HepG2 (cell line): ENCODE measurements at regions not wholly inside any gene's neighbourhood (a gene's known extent, or its start where the extent isn't known, plus 50 kb on each side); places are given as distances from the start of the nearest gene placed in this dataset.

ENCODE experiments used
- CEBPZ ChIP-seq: IDR thresholded peaks from 2 replicates; pipeline ENCODE4 v1.6.1; 2012; ENCODE audit warnings: low read length, improper control_type of control experiment
- CREB3 ChIP-seq: sonication (generic); formaldehyde crosslinking; IDR thresholded peaks from 2 replicates; pipeline ENCODE4 v1.5.0; 2020; ENCODE audit warnings: missing genetic modification reagents
- CTCF ChIP-seq: sonication (generic); formaldehyde crosslinking; IDR thresholded peaks from 2 replicates; pipeline ENCODE4 v1.5.0; 2020; ENCODE audit warnings: mild to moderate bottlenecking, missing genetic modification reagents, moderate library complexity
- HIC2 ChIP-seq: sonication (generic); formaldehyde crosslinking; IDR thresholded peaks from 2 replicates; pipeline ENCODE4 v1.9.0; 2022; ENCODE audit warnings: low read depth, missing genetic modification reagents
- NFE2L2 ChIP-seq: fragments of 150-350 bp; IDR thresholded peaks from 2 replicates; pipeline ENCODE4 v1.6.1; 2014; ENCODE audit warnings: low read length
- POLR2AphosphoS5 ChIP-seq: IDR thresholded peaks from 2 replicates; pipeline ENCODE4 v1.6.1; 2012; ENCODE audit warnings: low read depth, low read length
- SOX13 ChIP-seq, 3 experiments: fragments of 450-650 bp in 1 of 3; sonication (generic) in 1 of 3; formaldehyde crosslinking in 1 of 3; IDR thresholded peaks in 2 of 3; conservative IDR thresholded peaks in 1 of 3; 2 replicates each; pipeline versions ENCODE4 v1.5.0 to v1.6.1; 2016 to 2020; ENCODE audit warnings: antibody characterized with exemption in 1 of 3, mild to moderate bottlenecking in 1 of 3, missing compliant biosample characterization in 1 of 3, missing genetic modification reagents in 1 of 3, moderate library complexity in 1 of 3
- TARDBP ChIP-seq: sonication (generic); formaldehyde crosslinking; IDR thresholded peaks from 2 replicates; pipeline ENCODE4 v1.8.0; 2022; ENCODE audit warnings: mild to moderate bottlenecking, missing genetic modification reagents
- ZBTB40 ChIP-seq, 2 experiments: fragments of 450-650 bp in 1 of 2; sonication (generic) in 1 of 2; formaldehyde crosslinking in 1 of 2; IDR thresholded peaks; 2 replicates each; pipeline versions ENCODE4 v1.6.1 to v1.8.0; 2016 to 2022; ENCODE audit warnings: antibody characterized with exemption in 1 of 2, mild to moderate bottlenecking in 1 of 2, missing genetic modification reagents in 1 of 2
- ZMAT3 ChIP-seq: sonication (generic); formaldehyde crosslinking; conservative IDR thresholded peaks from 2 replicates; pipeline ENCODE4 v1.7.0; 2021; ENCODE audit warnings: missing genetic modification reagents
- ZNF276 ChIP-seq: sonication (generic); formaldehyde crosslinking; IDR thresholded peaks from 2 replicates; pipeline ENCODE4 v1.4.0; 2020; ENCODE audit warnings: mild to moderate bottlenecking, low read depth, missing genetic modification reagents
- ZNF792 ChIP-seq: IDR thresholded peaks from 2 replicates; pipeline ENCODE4 v1.6.1; 2016

GRCh38 chr7:28258240-28258639 lies 77.6 kb upstream of the JAZF1 start:
- no peak for TF ChIP-seq CREB3 (CRISPR knock-in tag)
- TF ChIP-seq SOX13 (IDR thresholded peaks at IDR 0.05): no peak
- TF ChIP-seq SOX13 (CRISPR knock-in tag; conservative IDR thresholded peaks at IDR 0.05 in 1 of 2, IDR thresholded peaks at IDR 0.05 in 1 of 2): no peak
- TF ChIP-seq POLR2AphosphoS5: no peak
- no peak for TF ChIP-seq TARDBP (CRISPR knock-in tag)
- no peak for TF ChIP-seq NFE2L2
- no peak for TF ChIP-seq CTCF (CRISPR knock-in tag)
- no peak for TF ChIP-seq ZBTB40 (IDR thresholded peaks at IDR 0.05)
- TF ChIP-seq ZBTB40 (CRISPR knock-in tag; IDR thresholded peaks at IDR 0.05): no peak
- no peak for TF ChIP-seq CEBPZ
- no peak for TF ChIP-seq ZNF276
- TF ChIP-seq HIC2 (CRISPR knock-in tag): no peak
- TF ChIP-seq ZNF792 (CRISPR knock-in tag): no peak
- no peak for TF ChIP-seq ZMAT3 (CRISPR knock-in tag)
